Brain microvascular endothelial cell (primary cell): ENCODE measurements at regions not wholly inside any gene's neighbourhood (a gene's known extent, or its start where the extent isn't known, plus 50 kb on each side); places are given as distances from the start of the nearest gene placed in this dataset.

Experiments used
- DNase-seq: peaks from one replicate; pipeline ENCODE4 v3.0.0-alpha.2; 2020
- H3K27ac ChIP-seq: fragments of 250-450 bp; sonication (Bioruptor Pico); 2 replicates; pipeline ENCODE4 v1.5.1; 2020; ENCODE audit warnings: mild to moderate bottlenecking, moderate library complexity
- H3K27me3 ChIP-seq: fragments of 250-450 bp; sonication (Bioruptor Pico); replicated peaks from 2 replicates; pipeline ENCODE4 v1.5.1; 2020; ENCODE audit warnings: mild to moderate bottlenecking
- H3K36me3 ChIP-seq: fragments of 250-450 bp; sonication (Bioruptor Pico); replicated peaks from 2 replicates; pipeline ENCODE4 v1.5.1; 2020; ENCODE audit warnings: mild to moderate bottlenecking
- H3K4me3 ChIP-seq: 2 replicates; pipeline ENCODE4 v1.5.1; 2011; ENCODE audit warnings: low read depth, mild to moderate bottlenecking, control low read depth, low read length, moderate library complexity
- CTCF ChIP-seq: IDR thresholded peaks from 2 replicates; pipeline ENCODE4 v1.5.1; 2011; ENCODE audit warnings: low read depth, mild to moderate bottlenecking, moderate library complexity, low read length, control low read depth, inconsistent platforms; ENCODE audit errors: missing control alignments
- in situ Hi-C: cut with HindIII; loops from 2 replicates; pipeline ENCODE4 v1.10.0; 2017; ENCODE audit warnings: low sequenced_read_pairs, low pct_ligation_motif_present

GRCh38 chr11:69869311-69869939 lies 50.2 kb upstream of the FGF3 start:
- Histone ChIP-seq H3K4me3 (no peak overlapping the region), H3K27ac (no peak overlapping the region), H3K27me3 (peaks cover 10% of the 10 kb centered on the region), H3K36me3 (no peaks in the 10 kb centered on the region)
- no peak for DNase-seq
- TF ChIP-seq CTCF, result no peak
- in situ Hi-C loops, result no loop called here

GRCh38 chr11:69870766-69871165 lies 51.5 kb upstream of the FGF3 start:
- in situ Hi-C loops, result no loop called here
- Histone ChIP-seq H3K36me3 (no peaks in the 10 kb centered on the region), H3K27ac (no peak overlapping the region), H3K4me3 (no peak overlapping the region), H3K27me3 (peaks cover 21% of the 10 kb centered on the region)
- no peak for TF ChIP-seq CTCF
- no peak for DNase-seq

GRCh38 chr11:69873166-69874077 lies 54.2 kb upstream of the FGF3 start:
- no peak for TF ChIP-seq CTCF
- in situ Hi-C loops, result no loop called here
- Histone ChIP-seq H3K36me3 (no peaks in the 10 kb centered on the region), H3K27me3 (peaks cover 23% of the 10 kb centered on the region), H3K4me3 (no peak overlapping the region), H3K27ac (no peak overlapping the region)
- DNase-seq, result no peak

- Histone ChIP-seq H3K27ac (no peak overlapping the region), H3K27me3 (peaks cover 23% of the 10 kb centered on the region)
- no peak for DNase-seq
Measured at GRCh38 chr11:69874178-69874983, 55.2 kb upstream of the FGF3 start.

GRCh38 chr11:69874984-69875624 lies 55.9 kb upstream of the FGF3 start:
- in situ Hi-C loops, result no loop called here
- peaks cover 23% of the 10 kb centered on the region for H3K27me3 ChIP-seq
- H3K36me3 ChIP-seq, result no peaks in the 10 kb centered on the region
- no peak overlapping the region for H3K4me3 ChIP-seq
- no peak for DNase-seq
- TF ChIP-seq CTCF, result no peak
- H3K27ac ChIP-seq, result no peak overlapping the region

More at GRCh38 chr11:69874178-69874983, 55.2 kb upstream of the FGF3 start:
- Histone ChIP-seq H3K36me3 (no peaks in the 10 kb centered on the region), H3K4me3 (no peak overlapping the region)
- TF ChIP-seq CTCF, result no peak
- in situ Hi-C loops, result no loop called here
